Activated CD4-positive, alpha-beta memory T cell treated with anti-CD3 and anti-CD28 coated beads, Interleukin-2, amount 10 ng/mL, durations not matched to agents 7 days and 5 days (primary cell): ENCODE measurements at regions not wholly inside any gene's neighbourhood (a gene's known extent, or its start where the extent isn't known, plus 50 kb on each side); places are given as distances from the start of the nearest gene placed in this dataset.
A peak's percentile ranks its signal among the peaks of the same experiment; 100 is the strongest.

Experiments
- CTCF ChIA-PET: fragments of 350-600 bp; sonication (Branson Sonifier 250); formaldehyde crosslinking; loops from one replicate; lab custom pipeline; 2021; ENCODE audit warnings: antibody characterized with exemption, inconsistent platforms; lab: Charles Lee
- POLR2A ChIA-PET: fragments of 350-600 bp; sonication (Branson Sonifier 250); formaldehyde crosslinking; loops from one replicate; lab custom pipeline; 2021; ENCODE audit warnings: antibody characterized with exemption; lab: Charles Lee
- DNase-seq: peaks from one replicate; pipeline ENCODE4 v3.0.0-alpha.2; 2020
- H3K27ac Mint-ChIP-seq: one replicate; pipeline ENCODE4 v1.8.0; 2021; ENCODE audit warnings: mild to moderate bottlenecking, mixed read lengths
- H3K27me3 Mint-ChIP-seq: one replicate; pipeline ENCODE4 v1.8.0; 2021; ENCODE audit warnings: mixed read lengths
- H3K36me3 Mint-ChIP-seq: one replicate; pipeline ENCODE4 v1.8.0; 2021; ENCODE audit warnings: low read depth, mixed read lengths
- H3K4me1 Mint-ChIP-seq: one replicate; pipeline ENCODE4 v1.8.0; 2021; ENCODE audit warnings: mixed read lengths
- H3K4me3 Mint-ChIP-seq: one replicate; pipeline ENCODE4 v1.8.0; 2021; ENCODE audit warnings: mild to moderate bottlenecking, mixed read lengths
- H3K9me3 Mint-ChIP-seq: one replicate; pipeline ENCODE4 v1.8.0; 2021; ENCODE audit warnings: mixed read lengths

- H3K9me3 Mint-ChIP-seq: no peaks in the 10 kb centered on the region
- H3K27me3 Mint-ChIP-seq: peaks cover 40% of the 10 kb centered on the region
- POLR2A ChIA-PET: interaction anchor here (1.4 kb wide), 1 partner anchor 32 kb away, joined by 3 read pairs; no protein-coding TSS in a partner anchor
- no peaks in the 10 kb centered on the region for H3K4me1 Mint-ChIP-seq
- DNase-seq: no peak
- no peaks in the 10 kb centered on the region for H3K36me3 Mint-ChIP-seq
- no peak overlapping the region for H3K27ac Mint-ChIP-seq
- H3K4me3 Mint-ChIP-seq: no peak overlapping the region
- CTCF ChIA-PET: interaction anchor here (0.7 to 3.0 kb wide), 2 partner anchors 8 to 86 kb away, joined by 3 to 15 read pairs; no protein-coding TSS in a partner anchor
Measured at GRCh38 chr1:207971331-207972219, 60.6 kb upstream of the CD34 start.

- Mint-ChIP-seq H3K4me3 (no peak overlapping the region), H3K9me3 (no peaks in the 10 kb centered on the region), H3K27me3 (peaks cover 38% of the 10 kb centered on the region), H3K27ac (no peak overlapping the region), H3K4me1 (no peaks in the 10 kb centered on the region), H3K36me3 (no peaks in the 10 kb centered on the region)
- CTCF ChIA-PET: interaction anchor here (0.9 to 3.0 kb wide), 3 partner anchors 74 to 102 kb away, joined by 3 to 15 read pairs (median 3); no protein-coding TSS in a partner anchor
- DNase-seq: no peak
- POLR2A ChIA-PET: interaction anchor here (1.2 to 1.4 kb wide), 2 partner anchors 33 to 151 kb away, joined by 3 read pairs; no protein-coding TSS in a partner anchor
Measured at GRCh38 chr1:207970329-207971233, 59.7 kb upstream of the CD34 start.

GRCh38 chr1:207969528-207969927, 58.6 kb upstream of the CD34 start:
- no peaks in the 10 kb centered on the region for H3K36me3 Mint-ChIP-seq
- H3K27me3 Mint-ChIP-seq: peaks cover 37% of the 10 kb centered on the region
- POLR2A ChIA-PET: interaction anchor here (1.2 kb wide), 1 partner anchor 150 kb away, joined by 3 read pairs; no protein-coding TSS in a partner anchor

GRCh38 chr1:207968521-207969009, 57.6 kb upstream of the CD34 start:
- peaks cover 1% of the 10 kb centered on the region for H3K4me1 Mint-ChIP-seq

More at GRCh38 chr1:207969528-207969927, 58.6 kb upstream of the CD34 start:
- no peak overlapping the region for H3K4me3 Mint-ChIP-seq
- no peak for DNase-seq
- no peaks in the 10 kb centered on the region for H3K4me1 Mint-ChIP-seq
- CTCF ChIA-PET: interaction anchor here (1.3 to 1.5 kb wide), 2 partner anchors 73 to 85 kb away, joined by 3 to 8 read pairs; no protein-coding TSS in a partner anchor
- no peaks in the 10 kb centered on the region for H3K9me3 Mint-ChIP-seq
- no peak overlapping the region for H3K27ac Mint-ChIP-seq

GRCh38 chr1:207967703-207968102, 56.8 kb upstream of the CD34 start:
- ChIA-PET POLR2A (no interaction called here), CTCF (interaction anchor here (0.5 kb wide), 1 partner anchor 28 kb away, joined by 3 read pairs; no protein-coding TSS in a partner anchor)
- Mint-ChIP-seq H3K27me3 (peaks cover 28% of the 10 kb centered on the region), H3K4me1 (peaks cover 3% of the 10 kb centered on the region), H3K9me3 (no peaks in the 10 kb centered on the region), H3K36me3 (no peaks in the 10 kb centered on the region), H3K27ac (no peak overlapping the region), H3K4me3 (no peak overlapping the region)
- DNase-seq: no peak

More at GRCh38 chr1:207968521-207969009, 57.6 kb upstream of the CD34 start:
- POLR2A ChIA-PET: no interaction called here
- Mint-ChIP-seq H3K27me3 (peaks cover 34% of the 10 kb centered on the region), H3K9me3 (no peaks in the 10 kb centered on the region), H3K4me3 (no peak overlapping the region), H3K36me3 (no peaks in the 10 kb centered on the region), H3K27ac (no peak overlapping the region)
- no peak for DNase-seq
- CTCF ChIA-PET: interaction anchor here (1.3 to 1.5 kb wide), 2 partner anchors 72 to 84 kb away, joined by 3 to 8 read pairs; no protein-coding TSS in a partner anchor

- H3K9me3 Mint-ChIP-seq: no peaks in the 10 kb centered on the region
- CTCF ChIA-PET: no interaction called here
- no peak for DNase-seq
- POLR2A ChIA-PET: no interaction called here
- H3K27me3 Mint-ChIP-seq: peaks cover 25% of the 10 kb centered on the region
- no peak overlapping the region for H3K27ac Mint-ChIP-seq
- no peaks in the 10 kb centered on the region for H3K36me3 Mint-ChIP-seq
- H3K4me3 Mint-ChIP-seq: no peak overlapping the region
- H3K4me1 Mint-ChIP-seq: peaks cover 6% of the 10 kb centered on the region
Measured at GRCh38 chr1:207966521-207966920, 55.6 kb upstream of the CD34 start.

- peaks cover 28% of the 10 kb centered on the region for H3K27me3 Mint-ChIP-seq
- no peak for DNase-seq
- no peak overlapping the region for H3K27ac Mint-ChIP-seq
- CTCF ChIA-PET: interaction anchor here (1.1 to 9.9 kb wide), 2 partner anchors 81 to 97 kb away, joined by 5 to 243 read pairs; no protein-coding TSS in a partner anchor
- H3K36me3 Mint-ChIP-seq: no peaks in the 10 kb centered on the region
- peaks cover 6% of the 10 kb centered on the region for H3K4me1 Mint-ChIP-seq
- H3K9me3 Mint-ChIP-seq: no peaks in the 10 kb centered on the region
- POLR2A ChIA-PET: no interaction called here
- no peak overlapping the region for H3K4me3 Mint-ChIP-seq
Measured at GRCh38 chr1:207965392-207966387, 54.8 kb upstream of the CD34 start.

- H3K9me3 Mint-ChIP-seq: no peaks in the 10 kb centered on the region
- peaks cover 9% of the 10 kb centered on the region for H3K4me1 Mint-ChIP-seq
- H3K36me3 Mint-ChIP-seq: no peaks in the 10 kb centered on the region
- no peak overlapping the region for H3K27ac Mint-ChIP-seq
- CTCF ChIA-PET: interaction anchor here (0.6 to 9.9 kb wide), 10 partner anchors 33 to 253 kb away, joined by 3 to 243 read pairs (median 8); no protein-coding TSS in a partner anchor
- DNase-seq: no peak
- POLR2A ChIA-PET: interaction anchor here (1.3 to 3.6 kb wide), 5 partner anchors 77 to 166 kb away, joined by 3 to 30 read pairs (median 7); no protein-coding TSS in a partner anchor
- no peak overlapping the region for H3K4me3 Mint-ChIP-seq
- H3K27me3 Mint-ChIP-seq: peaks cover 38% of the 10 kb centered on the region
Measured at GRCh38 chr1:207964195-207964966, 53.5 kb upstream of the CD34 start.

GRCh38 chr1:207963427-207964194, 52.7 kb upstream of the CD34 start:
- Mint-ChIP-seq H3K27ac (peak overlapping the region; percentile 36), H3K27me3 (peaks cover 42% of the 10 kb centered on the region), H3K9me3 (no peaks in the 10 kb centered on the region), H3K4me1 (peaks cover 9% of the 10 kb centered on the region), H3K4me3 (peak overlapping the region; percentile 74), H3K36me3 (no peaks in the 10 kb centered on the region)
- CTCF ChIA-PET: interaction anchor here (0.6 to 9.9 kb wide), 45 partner anchors 8 to 515 kb away, joined by 3 to 243 read pairs (median 4); no protein-coding TSS in a partner anchor
- peak; percentile 87 for DNase-seq
- POLR2A ChIA-PET: interaction anchor here (0.6 to 3.6 kb wide), 10 partner anchors 55 to 166 kb away, joined by 3 to 30 read pairs (median 4); no protein-coding TSS in a partner anchor
